ENCODE measurements at regions not wholly inside any gene's neighbourhood (a gene's known extent, or its start where the extent isn't known, plus 50 kb on each side); places are given as distances from the start of the nearest gene placed in this dataset.

GRCh38 chr13:18956473-18957078, 225.0 kb downstream of the TUBA3C start:
- Histone ChIP-seq H3K36me3 (no peaks in the 10 kb centered on the region), H3K9me3 (no peaks in the 10 kb centered on the region), H3K27ac (no peak overlapping the region), H3K27me3 (no peaks in the 10 kb centered on the region), H3K4me3 (no peak overlapping the region), H3K4me1 (no peaks in the 10 kb centered on the region)
- TF ChIP-seq CTCF (IDR thresholded peaks at IDR 0.05) = no peak
- intact Hi-C loops (cut with DNase I) = no loop called here
- no peak for DNase-seq (ENCODE audit: extremely low spot score in 2 of 2)

GRCh38 chr13:18954254-18954653, 227.4 kb downstream of the TUBA3C start:
- Histone ChIP-seq H3K9me3 (no peaks in the 10 kb centered on the region), H3K36me3 (no peaks in the 10 kb centered on the region), H3K4me1 (no peaks in the 10 kb centered on the region), H3K4me3 (no peak overlapping the region), H3K27ac (no peak overlapping the region), H3K27me3 (no peaks in the 10 kb centered on the region)
- no peak for TF ChIP-seq CTCF (IDR thresholded peaks at IDR 0.05)
- no peak for TF ChIP-seq POLR2AphosphoS5 (IDR thresholded peaks at IDR 0.05; ENCODE audit: insufficient read depth in 1 of 2, low read depth in 1 of 2)
- no peak for TF ChIP-seq POLR2A (IDR thresholded peaks at IDR 0.05)
- DNase-seq (ENCODE audit: extremely low spot score in 2 of 2) = no peak
- intact Hi-C loops (cut with DNase I) = no loop called here

- no peaks in the 10 kb centered on the region for H3K36me3 ChIP-seq
- TF ChIP-seq POLR2A (IDR thresholded peaks at IDR 0.05) = no peak
- no peak for TF ChIP-seq CTCF (IDR thresholded peaks at IDR 0.05)
- no peak for TF ChIP-seq POLR2AphosphoS5 (IDR thresholded peaks at IDR 0.05; ENCODE audit: insufficient read depth in 1 of 2, low read depth in 1 of 2)
- H3K9me3 ChIP-seq = no peaks in the 10 kb centered on the region
- H3K4me1 ChIP-seq = no peaks in the 10 kb centered on the region
- intact Hi-C loops (cut with DNase I) = no loop called here
- no peak overlapping the region for H3K27ac ChIP-seq
- no peak for DNase-seq (ENCODE audit: extremely low spot score in 2 of 2)
- H3K4me3 ChIP-seq = no peak overlapping the region
- H3K27me3 ChIP-seq = no peaks in the 10 kb centered on the region
Measured at GRCh38 chr13:18953139-18953930, 228.3 kb downstream of the TUBA3C start.

- intact Hi-C loops (cut with DNase I) = no loop called here
- Histone ChIP-seq H3K27me3 (no peaks in the 10 kb centered on the region), H3K9me3 (no peaks in the 10 kb centered on the region), H3K4me1 (no peaks in the 10 kb centered on the region), H3K36me3 (no peaks in the 10 kb centered on the region), H3K27ac (no peak overlapping the region), H3K4me3 (no peak overlapping the region)
- DNase-seq (ENCODE audit: extremely low spot score in 2 of 2) = no peak
- no peak for TF ChIP-seq CTCF (IDR thresholded peaks at IDR 0.05)
- TF ChIP-seq POLR2A (IDR thresholded peaks at IDR 0.05) = no peak
- no peak for TF ChIP-seq POLR2AphosphoS5 (IDR thresholded peaks at IDR 0.05; ENCODE audit: insufficient read depth in 1 of 2, low read depth in 1 of 2)
Measured at GRCh38 chr13:18952225-18953016, 229.2 kb downstream of the TUBA3C start.
